ENCODE measurements at regions not wholly inside any gene's neighbourhood (a gene's known extent, or its start where the extent isn't known, plus 50 kb on each side); places are given as distances from the start of the nearest gene placed in this dataset.
"Not testable (repeated sequence)": the region's sequence is repeated elsewhere in the genome, so short reads cannot be mapped to it uniquely, and the experiment has no call there.

DNA sequence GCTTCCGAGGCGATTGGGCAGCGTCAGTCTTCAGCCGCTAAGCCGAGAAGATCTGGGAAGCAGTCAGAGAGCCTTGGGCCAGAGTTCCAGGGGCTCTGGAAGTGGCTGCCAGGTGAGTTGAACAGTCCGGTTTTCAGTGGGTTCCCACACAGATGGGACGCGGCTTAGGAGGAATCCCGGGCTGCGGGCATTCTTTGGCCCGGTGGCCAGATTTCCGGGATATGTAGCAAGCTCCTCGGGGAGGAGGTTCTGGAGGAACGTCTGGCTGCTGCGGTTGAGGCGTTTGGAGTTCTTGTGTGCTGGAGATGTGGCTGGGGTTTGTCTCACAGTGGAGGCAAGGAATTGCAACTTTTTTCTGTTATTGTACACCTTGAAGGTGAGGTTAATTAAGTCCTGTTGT, 182.6 kb downstream of the CD83 start:
- not testable (repeated sequence) for DNase-seq

- DNase-seq = not testable (repeated sequence)
Measured at GRCh38 chr6:14300721-14301120, 183.1 kb downstream of the CD83 start.

GRCh38 chr6:14301477-14301876, 183.9 kb downstream of the CD83 start:
- DNase-seq = not testable (repeated sequence)

- DNase-seq = no peak
Measured at GRCh38 chr6:14305131-14305530, 187.6 kb downstream of the CD83 start.

DNA sequence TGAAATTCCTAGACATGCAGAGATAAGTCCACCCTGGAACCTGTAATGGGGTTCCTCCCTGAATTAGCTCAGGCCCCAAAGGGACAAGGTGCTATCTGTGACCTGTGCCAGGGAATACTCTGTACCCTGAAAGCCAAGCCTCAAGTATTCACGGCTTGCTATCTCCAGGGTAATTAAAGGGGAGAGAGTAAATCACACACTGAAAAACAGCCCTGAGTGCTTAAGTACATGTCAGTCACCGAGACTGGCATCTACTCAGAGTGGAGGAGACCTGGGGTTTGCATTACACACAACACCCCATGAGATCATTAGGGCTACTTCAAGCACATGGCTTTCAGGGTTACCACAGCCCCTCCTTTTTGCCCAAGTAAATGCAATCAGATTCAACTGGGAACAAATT, 188.1 kb downstream of the CD83 start:
- no peak for DNase-seq

GRCh38 chr6:14306151-14306906, 188.8 kb downstream of the CD83 start:
- DNase-seq = no peak

DNA sequence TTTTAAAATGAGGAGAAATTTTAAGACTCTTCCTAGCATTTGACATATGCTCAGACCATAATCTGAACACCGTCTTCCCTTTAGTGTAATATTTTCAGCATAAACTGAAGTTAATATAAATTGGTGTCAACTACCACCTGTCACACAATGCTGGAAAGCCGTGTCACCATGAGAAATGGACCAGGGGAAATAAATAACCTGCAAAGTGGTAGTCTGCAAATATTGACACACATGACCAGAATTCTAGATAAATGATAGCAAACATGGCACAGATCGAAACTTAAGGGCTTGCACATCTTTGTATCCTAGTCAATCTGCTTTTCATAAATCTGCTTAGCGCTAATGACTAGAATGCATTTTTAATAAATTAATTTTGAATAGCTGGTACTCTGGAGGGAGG, 191.9 kb downstream of the CD83 start:
- DNase-seq = no peak

DNA sequence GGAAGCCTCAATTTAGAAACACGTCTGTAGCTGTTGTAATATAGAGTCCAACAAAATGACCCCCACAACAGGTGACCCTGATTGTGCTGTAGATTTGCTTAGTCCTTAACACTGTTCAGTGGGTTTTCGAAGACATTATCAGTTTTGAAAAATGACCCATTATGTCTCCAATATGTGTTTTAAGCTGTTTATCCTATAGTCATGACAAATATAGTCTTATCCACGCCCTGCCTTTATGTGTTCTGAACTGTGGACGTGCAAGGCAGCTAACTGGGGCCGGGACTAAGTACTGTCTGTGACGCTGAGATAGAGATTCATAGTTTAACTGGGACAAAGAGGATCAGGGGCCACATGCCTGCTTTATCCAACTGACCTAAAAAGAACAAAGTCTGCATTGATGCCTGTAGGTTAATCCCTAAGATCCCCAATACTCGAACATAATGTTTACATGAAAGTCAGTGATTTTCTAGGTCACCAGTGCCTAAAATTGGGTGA, 192.4 kb downstream of the CD83 start:
- DNase-seq = no peak

- DNase-seq = no peak
Measured at GRCh38 chr6:14310960-14311359, 193.4 kb downstream of the CD83 start.

DNA sequence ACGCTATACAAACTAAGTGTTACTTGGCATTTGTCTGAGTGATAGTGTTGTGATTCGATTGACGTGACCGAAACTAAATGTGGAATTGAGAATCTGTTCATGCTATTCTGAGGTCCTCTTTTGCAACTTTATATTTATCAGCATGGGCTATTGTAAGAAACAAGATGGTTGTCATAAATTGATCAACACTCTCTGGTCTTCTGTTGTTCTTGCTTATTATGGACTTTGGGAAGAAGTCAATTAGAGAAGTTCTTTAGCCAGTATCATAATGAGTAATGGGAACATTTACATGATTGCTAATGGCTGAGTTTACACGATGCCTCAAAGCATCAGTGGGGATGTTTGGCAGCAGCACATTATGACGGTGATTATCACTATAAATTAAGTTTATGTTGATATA, 195.0 kb downstream of the CD83 start:
- peak; percentile 79 for DNase-seq

DNA sequence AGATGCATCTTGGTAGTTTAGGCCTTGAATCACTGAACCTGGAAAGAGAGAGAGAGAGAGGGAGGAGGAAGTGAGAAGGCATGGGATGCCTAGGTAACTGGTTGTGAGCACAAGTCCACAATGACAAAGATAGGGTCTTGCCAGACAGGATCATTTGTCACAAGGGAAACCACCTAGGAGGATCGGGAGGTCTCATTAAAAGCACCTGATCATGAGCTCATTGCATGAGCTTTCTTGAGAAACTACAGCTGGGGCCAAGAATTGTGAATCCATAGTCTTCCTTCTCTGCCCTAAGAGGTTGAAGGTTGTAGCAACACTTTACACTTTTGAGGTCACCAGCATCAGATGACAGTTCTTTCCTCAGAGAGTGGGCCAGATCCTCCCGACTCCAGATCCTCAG, 195.7 kb downstream of the CD83 start:
- DNase-seq = no peak

DNA sequence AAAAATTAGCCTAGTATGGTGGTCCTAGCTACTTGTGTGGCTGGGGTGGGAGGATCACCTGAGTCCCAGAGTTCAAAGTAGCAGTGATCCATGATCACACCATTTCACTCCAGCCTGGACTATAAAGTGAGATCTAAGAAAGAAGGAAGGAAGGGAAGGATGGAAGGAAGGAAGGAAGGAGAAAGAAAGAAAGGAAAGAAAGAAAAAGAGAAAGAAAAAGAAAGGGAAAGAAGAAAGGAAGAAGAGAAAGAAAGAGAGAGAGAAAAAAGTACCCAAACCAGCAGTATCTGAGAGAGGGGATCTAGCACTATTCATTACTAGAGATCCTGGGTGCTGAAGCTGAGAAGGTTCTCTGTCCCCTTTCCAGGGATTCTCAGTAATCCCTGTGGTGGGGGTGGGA, 197.8 kb downstream of the CD83 start:
- no peak for DNase-seq

DNA sequence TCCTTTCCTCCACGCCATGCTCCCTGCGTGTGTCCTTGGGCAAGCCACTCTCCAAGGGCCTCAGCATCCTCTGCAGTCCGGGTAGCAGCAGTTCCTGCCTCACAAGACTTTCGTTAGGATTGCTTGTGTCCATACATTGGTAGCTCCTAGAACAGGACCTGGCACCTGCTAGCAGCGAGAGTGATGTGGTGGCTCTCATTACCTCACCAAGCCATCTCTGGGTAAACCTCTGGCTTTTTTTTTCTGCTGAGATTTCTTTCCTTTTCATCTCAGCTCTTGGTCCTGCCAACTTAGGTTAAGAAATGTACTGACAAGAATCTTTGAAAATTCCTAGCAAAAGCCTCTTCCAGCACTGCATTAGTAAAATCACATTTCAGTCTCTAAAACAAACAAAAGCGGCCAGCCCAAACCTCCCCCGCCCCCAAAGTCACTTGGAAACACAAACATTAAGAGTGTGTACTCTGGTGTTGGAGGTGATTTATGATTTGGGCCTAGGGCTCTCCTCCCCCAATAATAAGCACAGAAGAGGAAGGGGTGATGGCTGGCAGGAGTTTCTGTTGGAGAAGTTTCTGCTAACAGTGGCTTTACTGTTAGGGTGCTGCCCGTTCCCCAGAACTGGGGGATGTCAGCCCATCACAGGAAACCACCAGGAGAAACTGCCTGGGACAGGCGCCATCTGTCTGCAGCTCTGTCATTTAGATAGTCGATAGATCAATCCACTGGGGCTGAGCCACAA, 199.2 kb downstream of the CD83 start:
- DNase-seq = peak; percentile 6

DNA sequence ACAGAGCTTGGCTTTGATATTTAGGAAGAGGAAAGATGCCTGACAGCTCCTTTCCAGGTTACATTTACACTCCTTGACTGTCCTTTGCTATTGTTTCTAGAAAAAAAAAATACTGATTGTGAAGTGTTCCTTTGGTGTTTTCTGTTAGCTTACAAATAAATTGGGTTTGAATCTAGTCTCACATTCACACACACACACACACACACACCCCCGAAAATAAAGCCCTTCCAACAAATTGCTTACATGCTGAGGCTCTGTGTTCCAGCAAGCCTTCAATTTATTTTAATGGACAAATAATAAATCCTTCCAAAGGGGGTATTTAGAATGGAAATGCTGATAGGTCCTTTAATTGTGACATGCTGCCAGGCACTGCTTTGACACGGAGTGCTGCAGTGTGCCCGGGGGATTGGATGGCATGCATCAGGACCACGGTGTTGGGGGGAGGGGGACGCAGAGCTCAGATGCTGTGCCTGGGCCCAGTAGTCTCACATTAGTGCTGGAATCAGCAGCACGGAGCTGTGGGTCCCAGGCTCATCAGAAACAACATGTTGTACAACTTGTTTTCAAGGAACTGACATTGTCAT, 199.9 kb downstream of the CD83 start:
- no peak for DNase-seq

GRCh38 chr6:14320332-14320731, 202.8 kb downstream of the CD83 start:
- no peak for DNase-seq

GRCh38 chr6:14321992-14322772, 204.6 kb downstream of the CD83 start:
- DNase-seq = no peak

GRCh38 chr6:14322841-14323240, 205.3 kb downstream of the CD83 start:
- no peak for DNase-seq

GRCh38 chr6:14326774-14327173, 209.2 kb downstream of the CD83 start:
- DNase-seq = peak; percentile 44

GRCh38 chr6:14328163-14328562, 210.6 kb downstream of the CD83 start:
- DNase-seq = no peak

- DNase-seq = no peak
Measured at GRCh38 chr6:14333556-14334305, 216.2 kb downstream of the CD83 start.

DNA sequence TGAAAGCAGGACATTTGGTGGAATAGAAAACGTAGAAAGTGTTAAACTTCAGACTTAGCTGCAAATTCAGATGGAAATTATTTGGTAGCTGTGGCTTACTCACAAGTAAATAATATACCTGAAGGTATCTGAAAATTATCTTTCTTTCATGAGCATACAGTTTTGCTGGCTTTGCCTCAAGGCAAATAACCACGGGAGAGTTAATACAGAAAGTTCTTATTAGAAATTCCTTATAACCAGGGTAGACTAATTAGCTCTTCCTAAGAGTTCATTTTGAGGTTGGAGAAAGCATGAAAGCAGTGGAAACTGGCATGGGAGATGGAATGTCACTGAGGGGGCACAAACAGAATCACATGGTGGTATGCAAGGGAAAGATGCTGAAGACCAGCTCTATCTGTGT, 217.5 kb downstream of the CD83 start:
- no peak for DNase-seq

GRCh38 chr6:14337152-14337551, 219.6 kb downstream of the CD83 start:
- peak; percentile 96 for DNase-seq
